GM12878 (cell line): ENCODE measurements at regions not wholly inside any gene's neighbourhood (a gene's known extent, or its start where the extent isn't known, plus 50 kb on each side); places are given as distances from the start of the nearest gene placed in this dataset.

Source experiments
- ATAC-seq: fragments of 200-7000 bp; cut with Tn5 transposase; 3 replicates; pipeline ENCODE4 v1.9.1; 2020; ENCODE audit warnings: mild to moderate bottlenecking, moderate library complexity
- BruUV-seq: library from RNA; stranded (reverse); fragments of 400-500 nt; replicated peaks from 2 replicates; lab custom pipeline; 2021; lab: Mats Ljungman, UMichigan
- CTCF ChIA-PET: fragments of 300-600 bp; sonication (Branson Sonifier 250); formaldehyde crosslinking; extraction: SDS; loops from one replicate; lab custom pipeline; 2021; ENCODE audit warnings: inconsistent platforms; lab: Yijun Ruan, JAX
- POLR2A ChIA-PET: fragments of 350-600 bp; formaldehyde crosslinking; extraction: SDS; loops from one replicate; lab custom pipeline; 2021; ENCODE audit warnings: inconsistent platforms; lab: Charles Lee
- RAD21 ChIA-PET: fragments of 300-600 bp; sonication (Branson Sonifier 250); formaldehyde crosslinking; loops from one replicate; lab custom pipeline; 2023; ENCODE audit warnings: antibody characterized with exemption; ENCODE audit not compliant: unreplicated experiment; lab: Charles Lee
- SMC1A ChIA-PET: fragments of 300-600 bp; sonication (Branson Sonifier 250); formaldehyde crosslinking; loops from one replicate; lab custom pipeline; 2023; ENCODE audit not compliant: unreplicated experiment, uncharacterized antibody; lab: Charles Lee
- DNase-seq: peaks from one replicate; pipeline ENCODE4 v3.0.0-alpha.2; 2011; ENCODE audit warnings: low read depth, low spot score
- FAIRE-seq: peaks from 3 replicates; lab custom pipeline; 2011; peaks lifted over from hg19 to GRCh38; lab: Jason Lieb, UNC
- H2AFZ ChIP-seq: 2 replicates; pipeline ENCODE4 v1.6.0; 2011; ENCODE audit warnings: low read depth, low read length, control low read depth; ENCODE audit not compliant: control insufficient read depth
- H3K27ac ChIP-seq: 2 replicates; pipeline ENCODE4 v1.5.1; 2011; ENCODE audit warnings: control low read depth; ENCODE audit not compliant: control insufficient read depth, insufficient read depth
- H3K27me3 ChIP-seq, 2 experiments: replicated peaks in 1 of 2; 2 replicates each; pipeline versions ENCODE4 v1.6.0 to v1.6.1; 2011; ENCODE audit warnings: low read length in 1 of 2; ENCODE audit not compliant: control insufficient read depth in 2 of 2, insufficient read depth in 2 of 2
- H3K36me3 ChIP-seq, 2 experiments: 2 replicates each; pipeline ENCODE4 v1.5.1; 2011; ENCODE audit warnings: low read length in 1 of 2; ENCODE audit not compliant: control insufficient read depth in 2 of 2, insufficient read depth in 2 of 2
- H3K4me1 ChIP-seq: 2 replicates; pipeline ENCODE4 v1.6.1; 2011; ENCODE audit warnings: mild to moderate bottlenecking, low read length, moderate library complexity, mixed read lengths; ENCODE audit not compliant: control insufficient read depth, insufficient read depth
- H3K4me2 ChIP-seq: 2 replicates; pipeline ENCODE4 v1.6.0; 2011; ENCODE audit warnings: control low read depth; ENCODE audit not compliant: control insufficient read depth, insufficient read depth
- H3K4me3 ChIP-seq: fragments of 200-600 bp; sonication (generic); 2 replicates; pipeline ENCODE4 v1.5.1; 2016
- H3K79me2 ChIP-seq: 2 replicates; pipeline ENCODE4 v1.6.0; 2011; ENCODE audit warnings: low read length; ENCODE audit not compliant: control insufficient read depth, insufficient read depth
- H3K9ac ChIP-seq: 2 replicates; pipeline ENCODE4 v1.8.0; 2011; ENCODE audit warnings: low read length, control low read depth, mixed read lengths; ENCODE audit not compliant: control insufficient read depth, insufficient read depth
- H3K9me3 ChIP-seq: replicated peaks from 3 replicates; pipeline ENCODE4 v1.5.1; 2011; ENCODE audit warnings: mild to moderate bottlenecking, low read length; ENCODE audit not compliant: control insufficient read depth, insufficient read depth
- H4K20me1 ChIP-seq: 2 replicates; pipeline ENCODE4 v1.6.0; 2011; ENCODE audit not compliant: control insufficient read depth, insufficient read depth
- ASH2L ChIP-seq: fragments of 300-600, 200-600 bp; sonication (generic); IDR thresholded peaks from 2 replicates; pipeline ENCODE4 v1.6.1; 2017; ENCODE audit warnings: low read depth, mild to moderate bottlenecking, borderline replicate concordance
- ATF2 ChIP-seq: IDR thresholded peaks from 2 replicates; pipeline ENCODE4 v1.6.1; 2012; ENCODE audit warnings: low read length, inconsistent platforms
- CHD1 ChIP-seq: IDR thresholded peaks from 2 replicates; pipeline ENCODE4 v1.6.1; 2012; ENCODE audit warnings: low read depth, low read length, improper control_type of control experiment
- FOXK2 ChIP-seq: fragments of 450-650 bp; IDR thresholded peaks from 2 replicates; pipeline ENCODE4 v1.6.1; 2017; ENCODE audit warnings: mild to moderate bottlenecking, moderate library complexity
- JUND ChIP-seq: IDR thresholded peaks from 2 replicates; pipeline ENCODE4 v1.6.1; 2012; ENCODE audit warnings: low read depth, mild to moderate bottlenecking, low read length, improper control_type of control experiment, moderate library complexity
- POLR2AphosphoS5 ChIP-seq: IDR thresholded peaks from 2 replicates; pipeline ENCODE4 v1.6.1; 2011; ENCODE audit warnings: mild to moderate bottlenecking, low read length, inconsistent platforms
- SPI1 ChIP-seq: IDR thresholded peaks from 2 replicates; pipeline ENCODE4 v1.6.1; 2011; ENCODE audit warnings: low read depth, mild to moderate bottlenecking, low read length, moderate library complexity, borderline replicate concordance; ENCODE audit not compliant: insufficient read depth
- ZNF207 ChIP-seq: fragments of 450-650 bp; IDR thresholded peaks from 2 replicates; pipeline ENCODE4 v1.6.1; 2014; ENCODE audit warnings: antibody characterized with exemption, mild to moderate bottlenecking, borderline replicate concordance
- WGBS: methylation state at CpG from one replicate; pipeline ENCODE4 v1.1.6; 2016; ENCODE audit warnings: low lambda C conversion rate; ENCODE audit not compliant: insufficient replicate concordance, insufficient coverage; ENCODE audit errors: missing lambda C conversion rate; 5-methylcytosine and 5-hydroxymethylcytosine counted together
- in situ Hi-C: fragments of 300-500 bp; cut with MboI; formaldehyde crosslinking; loops from 9 replicates; pipeline ENCODE4 v1.14.3; 2018; ENCODE audit warnings: mixed read lengths
- intact Hi-C: fragments of 100-400 bp; cut with micrococcal nuclease; formaldehyde crosslinking; loops from one replicate; pipeline ENCODE4 v1.14.2; 2022; ENCODE audit not compliant: unreplicated experiment

- ChIA-PET POLR2A (no interaction called here), CTCF (interaction anchor here (0.7 kb wide), 1 partner anchor 10 kb away, joined by 3 read pairs; no protein-coding TSS in a partner anchor), SMC1A (no interaction called here), RAD21 (no interaction called here)
- DNase-seq (no peak), FAIRE-seq (no peak), ATAC-seq (no peak)
- BruUV-seq: no TSS peak
- H3K27ac ChIP-seq: no peak overlapping the region
- no peak overlapping the region for H2AFZ ChIP-seq
- no peak overlapping the region for H3K4me2 ChIP-seq
- H4K20me1 ChIP-seq: no peaks in the 10 kb centered on the region
- in situ Hi-C loops (loop anchor here (5.0 to 25.0 kb wide), 2 partner anchors 51 to 1471 kb away; no protein-coding TSS in a partner anchor), intact Hi-C loops (no loop called here)
- H3K36me3 ChIP-seq: no peaks in the 10 kb centered on the region
- H3K4me1 ChIP-seq: no peaks in the 10 kb centered on the region
- no peak overlapping the region for H3K4me3 ChIP-seq
- H3K79me2 ChIP-seq: no peaks in the 10 kb centered on the region
- TF ChIP-seq SPI1 (no peak), JUND (no peak), POLR2AphosphoS5 (no peak), CHD1 (no peak), ASH2L (no peak), FOXK2 (no peak), ZNF207 (no peak), ATF2 (no peak)
- WGBS: 56% methylated on average over 2 of the region's 2 CpGs
- H3K27me3 ChIP-seq: no peaks in the 10 kb centered on the region; a peak in 1 of 4 replicates
- H3K9ac ChIP-seq: no peak overlapping the region
- H3K9me3 ChIP-seq: no peaks in the 10 kb centered on the region
These were observed 146.3 kb upstream of the APCDD1 start for GRCh38 chr18:10308154-10308553.
